ENCODE measurements at regions not wholly inside any gene's neighbourhood (a gene's known extent, or its start where the extent isn't known, plus 50 kb on each side); places are given as distances from the start of the nearest gene placed in this dataset.

GRCh38 chr18:43994381-43994780 is 686.3 kb upstream of the SETBP1 start:
- TF ChIP-seq EZH2 (IDR thresholded peaks at IDR 0.05; ENCODE audit: insufficient read depth, poor library complexity, severe bottlenecking) (no peak), EZH2phosphoT487 (IDR thresholded peaks at IDR 0.05; ENCODE audit: insufficient read depth, low read depth) (no peak)
